ENCODE measurements at regions not wholly inside any gene's neighbourhood (a gene's known extent, or its start where the extent isn't known, plus 50 kb on each side); places are given as distances from the start of the nearest gene placed in this dataset.

- TF ChIP-seq EP300 (IDR thresholded peaks at IDR 0.05; ENCODE audit: borderline replicate concordance) (no peak), REST (IDR thresholded peaks at IDR 0.05; ENCODE audit: low read depth) (no peak)
Observed at GRCh38 chr15:97755726-97756125, 204.8 kb upstream of the ARRDC4 start.
